PFSK-1 (cell line): ENCODE measurements at regions not wholly inside any gene's neighbourhood (a gene's known extent, or its start where the extent isn't known, plus 50 kb on each side); places are given as distances from the start of the nearest gene placed in this dataset.

Source experiments
- POLR2AphosphoS5 ChIP-seq: IDR thresholded peaks from 2 replicates; pipeline ENCODE4 v1.6.1; 2012; ENCODE audit warnings: low read depth, mild to moderate bottlenecking, control low read depth, low read length, moderate library complexity
- SIN3A ChIP-seq: IDR thresholded peaks from 2 replicates; pipeline ENCODE4 v1.6.1; 2012; ENCODE audit warnings: mild to moderate bottlenecking, low read length, moderate library complexity, borderline replicate concordance; ENCODE audit not compliant: insufficient read depth
- TAF1 ChIP-seq: IDR thresholded peaks from 2 replicates; pipeline ENCODE4 v1.6.1; 2012; ENCODE audit warnings: low read length, control low read depth, borderline replicate concordance; ENCODE audit not compliant: insufficient read depth

- no peak for TF ChIP-seq POLR2AphosphoS5
- no peak for TF ChIP-seq TAF1
- no peak for TF ChIP-seq SIN3A
These were observed 70.8 kb upstream of the FAM204A start for GRCh38 chr10:118412932-118413331.
